GM21515 (cell line): ENCODE measurements at regions not wholly inside any gene's neighbourhood (a gene's known extent, or its start where the extent isn't known, plus 50 kb on each side); places are given as distances from the start of the nearest gene placed in this dataset.

ENCODE experiments used
- ATAC-seq: cut with Tn5 transposase; IDR thresholded peaks from one replicate; pipeline ENCODE4 v1.9.1; 2021; ENCODE audit not compliant: unreplicated experiment

GRCh38 chr5:158644301-158644700, 455.4 kb downstream of the EBF1 start:
- no peak for ATAC-seq

DNA sequence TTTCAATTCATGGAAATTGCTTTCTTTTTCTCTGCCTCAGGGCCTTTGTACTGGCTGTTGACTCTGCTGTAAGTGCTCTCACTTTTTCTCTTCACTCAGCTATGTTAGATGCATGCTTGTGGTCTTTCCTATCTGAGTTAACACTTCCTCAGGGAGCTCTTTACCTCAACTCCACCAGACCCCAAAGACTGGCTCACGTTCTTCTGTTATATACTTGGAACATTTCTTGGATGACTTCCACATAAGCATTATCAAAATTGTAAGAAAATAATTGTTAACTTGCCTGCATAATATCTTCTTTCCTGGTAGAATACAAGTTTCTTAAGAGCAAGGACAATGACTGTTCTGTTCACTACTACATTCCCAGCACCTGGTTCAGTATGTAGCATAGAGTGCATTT, 455.9 kb downstream of the EBF1 start:
- ATAC-seq, result no peak

- no peak for ATAC-seq
These were observed 456.8 kb downstream of the EBF1 start for GRCh38 chr5:158642879-158643278.

DNA sequence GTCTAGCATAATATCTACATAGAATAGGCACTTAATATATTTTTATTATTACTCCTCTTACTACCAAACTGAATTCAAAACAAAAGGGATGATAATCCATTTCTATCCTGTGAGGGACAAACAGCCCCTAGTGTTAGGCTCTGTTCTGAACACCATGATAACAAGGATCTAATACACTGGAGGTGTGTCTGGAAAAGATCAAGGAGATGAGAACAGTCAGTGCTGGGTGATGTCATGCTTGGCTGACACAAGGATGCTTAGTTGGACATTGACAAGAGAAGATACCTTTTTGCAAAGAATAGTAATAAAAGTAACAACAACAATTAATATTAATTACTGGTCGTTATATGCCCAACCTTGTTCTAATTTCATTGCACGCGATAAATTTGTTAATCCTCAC, 458.7 kb downstream of the EBF1 start:
- no peak for ATAC-seq

- ATAC-seq, result no peak
These were observed 459.1 kb downstream of the EBF1 start for GRCh38 chr5:158640593-158640980.

DNA sequence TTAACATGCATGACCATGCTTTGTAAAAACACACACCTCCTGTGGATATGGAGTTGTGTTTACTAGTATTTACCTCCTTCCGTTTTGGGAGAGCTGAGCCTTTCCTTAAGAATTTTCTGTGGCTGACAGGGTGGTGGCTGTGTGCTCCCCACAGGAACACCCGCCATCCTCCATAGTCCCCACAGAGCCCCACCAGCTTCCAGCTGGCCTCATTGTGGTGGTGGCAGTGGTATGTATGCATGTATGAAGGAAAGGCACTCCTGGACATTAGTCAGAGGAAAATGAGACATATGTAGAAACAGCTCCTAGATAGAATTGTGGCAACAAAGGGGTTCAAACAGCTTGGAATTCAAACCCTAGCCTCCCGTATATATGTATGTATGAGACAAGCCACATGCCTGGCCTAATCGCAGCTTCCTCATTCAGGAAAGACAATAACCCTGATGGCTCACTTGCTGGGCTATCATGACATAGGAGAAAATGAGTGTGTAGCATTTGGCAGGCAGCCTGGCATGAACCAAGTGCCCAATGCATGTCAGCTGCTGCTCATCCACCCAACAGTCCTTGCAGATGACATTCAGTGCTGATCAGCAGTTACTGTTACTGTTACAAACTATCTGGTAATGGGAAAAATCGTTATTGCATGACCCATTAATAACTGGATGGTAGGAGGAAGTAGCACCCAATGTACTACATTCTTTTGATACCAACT, 459.7 kb downstream of the EBF1 start:
- no peak for ATAC-seq

- ATAC-seq, result no peak
These were observed 461.3 kb downstream of the EBF1 start for GRCh38 chr5:158638396-158638795.

- no peak for ATAC-seq
These were observed 462.7 kb downstream of the EBF1 start for GRCh38 chr5:158637039-158637438.

- ATAC-seq, result no peak
These were observed 464.2 kb downstream of the EBF1 start for GRCh38 chr5:158635565-158635964.

- ATAC-seq, result no peak
These were observed 465.0 kb downstream of the EBF1 start for GRCh38 chr5:158634714-158635113.

DNA sequence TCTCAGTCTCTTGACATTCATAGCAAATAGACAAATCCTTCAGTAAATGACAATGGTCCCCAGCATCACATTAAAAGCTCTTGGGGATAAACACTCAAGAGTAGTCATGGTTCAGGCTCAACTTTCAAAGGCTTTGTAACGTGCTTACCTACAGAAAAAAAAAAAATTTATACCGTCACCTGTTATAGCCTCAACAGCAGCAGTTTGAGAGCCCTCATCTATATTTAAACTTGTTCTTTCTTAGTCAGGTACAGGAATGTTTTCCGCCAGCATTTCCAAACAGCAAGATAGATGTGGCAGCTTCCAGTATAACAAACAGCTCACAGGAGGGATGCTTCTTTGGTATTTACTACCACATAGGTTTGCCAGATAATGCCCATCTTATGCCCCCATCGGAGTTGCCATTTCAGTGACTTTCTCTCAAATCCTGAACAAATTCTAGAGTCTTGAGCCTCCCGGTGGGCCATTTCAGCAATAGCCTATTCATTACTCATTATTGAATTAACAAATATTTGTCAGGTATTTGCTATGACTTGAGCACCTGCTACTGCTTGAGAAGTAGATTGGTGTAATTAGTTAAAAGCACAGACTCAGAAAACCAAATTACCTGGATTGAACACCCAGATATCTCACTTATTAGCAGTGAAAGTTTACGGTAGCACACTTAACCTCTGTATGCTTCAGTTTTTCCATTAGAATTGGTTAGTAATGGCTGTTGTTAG, 470.0 kb downstream of the EBF1 start:
- no peak for ATAC-seq

DNA sequence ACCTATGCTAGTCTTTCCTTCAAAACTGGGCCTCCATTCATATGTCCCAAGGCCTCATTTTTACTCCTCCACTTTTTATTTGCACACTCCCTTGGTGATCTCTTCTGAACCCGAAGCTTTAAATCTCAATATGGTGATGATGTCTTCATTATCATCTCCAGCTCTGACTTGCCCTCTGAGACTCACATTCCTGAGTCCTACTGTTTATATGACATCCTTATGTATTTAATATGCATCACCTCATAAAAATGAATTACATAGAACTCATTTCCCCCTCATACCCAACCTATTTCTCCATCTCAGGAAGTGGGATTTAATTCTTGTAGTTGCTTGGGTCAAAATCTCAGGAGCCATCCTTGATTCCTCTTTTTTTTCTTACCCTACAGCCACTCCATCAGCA, 473.0 kb downstream of the EBF1 start:
- ATAC-seq, result no peak

DNA sequence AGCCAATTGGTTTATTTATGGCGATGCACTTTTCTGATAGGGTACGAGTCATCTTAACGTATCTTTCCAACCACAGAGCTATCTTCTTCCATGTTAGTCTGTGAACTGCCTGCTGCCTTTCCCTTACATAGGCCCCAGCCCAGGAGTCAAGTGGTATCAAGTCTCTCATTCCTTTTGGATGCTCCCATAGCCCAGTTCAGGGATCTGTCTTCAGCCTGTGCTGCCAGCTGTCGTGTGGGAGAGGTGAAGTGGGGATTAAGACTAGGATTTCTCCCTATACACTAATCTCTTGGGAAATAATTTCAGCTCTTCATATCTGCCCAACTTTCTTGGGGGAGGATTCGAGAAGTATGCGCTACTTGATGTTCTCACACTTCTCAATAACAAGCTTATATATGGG, 475.7 kb downstream of the EBF1 start:
- no peak for ATAC-seq

DNA sequence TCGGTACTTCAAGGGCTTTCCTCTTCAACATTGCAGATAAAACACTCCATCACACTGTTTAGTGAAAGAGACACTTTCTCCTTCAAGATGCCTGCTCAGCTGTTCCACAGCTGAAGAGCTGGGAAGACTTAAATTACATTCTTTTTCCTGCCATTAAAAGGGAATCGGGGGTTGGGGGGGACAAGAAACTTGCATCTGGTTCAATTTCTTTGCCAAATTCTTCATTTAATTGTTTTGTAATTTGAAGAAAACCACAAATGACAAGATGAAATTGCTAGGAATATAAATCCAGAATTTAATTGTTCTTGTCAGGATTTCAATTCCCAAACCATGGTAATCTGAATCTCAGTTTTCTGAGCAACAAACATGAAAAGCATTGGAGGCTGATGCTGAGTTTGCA, 478.3 kb downstream of the EBF1 start:
- ATAC-seq, result no peak

- ATAC-seq, result no peak
These were observed 480.5 kb downstream of the EBF1 start for GRCh38 chr5:158619083-158619788.

DNA sequence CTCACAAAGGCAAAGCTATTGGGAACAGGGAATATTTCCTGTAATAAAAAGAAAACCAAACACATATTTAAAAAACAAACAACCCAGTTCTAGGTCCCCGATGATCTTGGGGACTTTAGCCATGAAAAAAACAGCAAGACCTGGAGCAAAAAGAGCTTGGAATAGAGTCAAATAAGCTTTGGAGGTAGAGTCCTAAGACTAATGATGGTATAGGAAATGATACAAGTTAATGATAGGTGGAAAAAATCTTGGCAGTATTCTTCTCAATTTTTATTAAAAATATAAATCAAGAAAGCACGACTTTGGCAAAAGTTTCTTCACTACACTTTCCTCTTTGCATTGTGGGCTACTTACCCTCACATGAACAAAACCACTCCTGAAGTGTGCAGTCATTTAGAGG, 481.5 kb downstream of the EBF1 start:
- no peak for ATAC-seq

DNA sequence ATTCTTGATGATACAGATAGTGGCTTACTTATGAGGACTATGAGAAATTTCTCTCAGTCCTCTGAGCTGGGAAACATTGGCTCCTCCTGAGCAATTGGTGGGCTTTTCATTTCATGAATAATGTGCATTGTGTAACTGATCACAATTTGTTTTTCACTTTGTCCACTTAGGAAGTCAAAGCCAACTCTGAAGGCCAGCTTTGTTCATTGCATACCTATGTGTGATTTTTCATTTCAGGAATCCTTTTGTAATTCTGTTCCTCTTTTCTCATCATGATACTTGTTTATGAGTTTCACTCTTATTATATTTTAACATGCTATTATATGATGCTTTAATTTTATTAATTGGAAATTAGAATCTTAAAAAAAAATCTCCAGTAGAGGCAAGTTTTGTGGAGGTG, 483.0 kb downstream of the EBF1 start:
- ATAC-seq, result no peak

- ATAC-seq, result no peak
These were observed 484.8 kb downstream of the EBF1 start for GRCh38 chr5:158614951-158615350.

- ATAC-seq, result no peak
These were observed 488.1 kb downstream of the EBF1 start for GRCh38 chr5:158611581-158611980.

DNA sequence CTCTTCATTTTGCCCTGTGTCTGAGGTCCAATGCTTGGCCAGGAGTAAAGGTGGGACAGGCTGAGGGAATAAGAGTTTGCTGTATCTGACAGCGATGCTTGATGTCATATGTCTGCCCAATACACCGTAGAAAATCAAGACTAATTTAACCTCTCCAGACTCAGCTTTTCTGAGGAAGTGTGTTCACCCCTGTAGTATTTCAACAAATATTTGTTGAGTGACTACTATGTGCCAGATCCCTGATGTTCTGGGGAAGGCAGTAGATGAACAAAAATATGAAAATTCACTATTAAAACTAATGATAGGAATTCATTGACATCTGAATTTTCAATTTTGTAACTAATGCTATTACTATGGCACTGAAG, 489.7 kb downstream of the EBF1 start:
- no peak for ATAC-seq

DNA sequence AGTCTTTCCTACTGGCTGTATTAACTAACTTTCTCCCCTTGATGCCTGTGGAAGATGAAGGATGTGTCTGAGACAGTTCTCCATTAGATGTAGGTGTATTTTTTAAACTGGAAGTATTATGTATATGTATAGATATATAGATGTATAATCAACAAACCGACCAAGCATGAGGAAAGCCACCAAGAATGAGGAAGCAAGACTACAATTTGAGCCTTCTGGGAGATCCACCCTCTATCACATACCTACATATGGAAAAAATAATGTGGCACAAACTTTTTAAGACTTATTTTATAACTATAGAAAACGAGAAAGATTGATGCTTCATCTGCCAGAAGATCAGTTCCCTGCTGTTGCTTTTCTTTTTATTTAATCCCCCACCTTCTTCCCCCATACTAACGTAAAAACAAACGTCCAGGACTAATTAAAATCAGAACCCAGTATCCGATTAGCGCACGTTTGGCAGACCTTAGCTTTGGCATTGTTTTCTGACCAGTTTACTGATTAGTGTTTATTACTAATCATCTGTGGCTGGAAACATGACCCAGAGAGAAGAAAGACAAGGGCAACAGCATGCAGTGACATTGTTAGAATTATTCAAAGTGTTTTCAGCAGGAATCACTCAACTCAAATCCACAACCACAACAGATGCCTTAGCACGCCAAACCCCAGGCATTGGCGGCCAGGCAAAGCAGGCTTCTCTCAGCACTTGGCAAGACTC, 490.2 kb downstream of the EBF1 start:
- no peak for ATAC-seq

DNA sequence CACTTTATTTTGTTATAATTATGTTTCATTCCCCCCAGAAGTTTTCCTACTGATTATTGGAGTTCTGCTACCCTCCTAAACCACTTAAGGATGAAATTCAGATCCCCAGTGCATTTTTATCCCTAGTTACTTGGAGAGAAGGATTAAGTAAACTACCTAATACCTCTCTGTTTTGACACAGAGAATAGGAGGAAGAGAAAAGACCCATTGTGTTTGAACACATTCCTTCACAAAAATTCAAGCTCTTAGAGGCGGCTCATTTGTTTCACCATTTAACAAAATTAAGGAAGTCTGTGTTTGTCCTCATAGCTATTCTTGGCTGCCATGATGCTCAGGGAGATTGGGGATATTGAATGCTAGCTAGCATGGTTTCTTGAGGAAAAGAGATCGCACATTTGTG, 492.6 kb downstream of the EBF1 start:
- no peak for ATAC-seq
